HG03045 (cell line): ENCODE measurements at regions not wholly inside any gene's neighbourhood (a gene's known extent, or its start where the extent isn't known, plus 50 kb on each side); places are given as distances from the start of the nearest gene placed in this dataset.

ENCODE experiments used
- ATAC-seq: cut with Tn5 transposase; IDR thresholded peaks from one replicate; pipeline ENCODE4 v1.9.1; 2021; ENCODE audit warnings: mild to moderate bottlenecking, moderate library complexity; ENCODE audit not compliant: unreplicated experiment

GRCh38 chr4:176971576-176972115 lies 178.9 kb upstream of the VEGFC start:
- no peak for ATAC-seq

- no peak for ATAC-seq
Measured at GRCh38 chr4:176979416-176979815, 186.7 kb upstream of the VEGFC start.

- no peak for ATAC-seq
Measured at GRCh38 chr4:176981074-176981473, 188.4 kb upstream of the VEGFC start.

- ATAC-seq = no peak
Measured at GRCh38 chr4:176981551-176981950, 188.8 kb upstream of the VEGFC start.

- no peak for ATAC-seq
Measured at GRCh38 chr4:176988226-176988625, 195.5 kb upstream of the VEGFC start.

GRCh38 chr4:176989186-176989585 lies 196.5 kb upstream of the VEGFC start:
- no peak for ATAC-seq

GRCh38 chr4:176999935-177000543 lies 207.3 kb upstream of the VEGFC start:
- ATAC-seq = no peak

- no peak for ATAC-seq
Measured at GRCh38 chr4:177001271-177002175, 208.8 kb upstream of the VEGFC start.

- ATAC-seq = no peak
Measured at GRCh38 chr4:177005674-177006230, 213.0 kb upstream of the VEGFC start.

GRCh38 chr4:177006331-177006730 lies 213.6 kb upstream of the VEGFC start:
- ATAC-seq = no peak

- no peak for ATAC-seq
Measured at GRCh38 chr4:177008071-177008835, 215.5 kb upstream of the VEGFC start.

GRCh38 chr4:177008836-177009501 lies 216.2 kb upstream of the VEGFC start:
- no peak for ATAC-seq

GRCh38 chr4:177010418-177010817 lies 217.7 kb upstream of the VEGFC start:
- ATAC-seq = no peak

- ATAC-seq = no peak
Measured at GRCh38 chr4:177012918-177013545, 220.3 kb upstream of the VEGFC start.

GRCh38 chr4:177016541-177017141 lies 223.9 kb upstream of the VEGFC start:
- ATAC-seq = no peak

GRCh38 chr4:177023951-177024350 lies 231.2 kb upstream of the VEGFC start:
- ATAC-seq = no peak

GRCh38 chr4:177032341-177032740 lies 239.6 kb upstream of the VEGFC start:
- no peak for ATAC-seq

GRCh38 chr4:177033135-177033534 lies 240.4 kb upstream of the VEGFC start:
- no peak for ATAC-seq

GRCh38 chr4:177033632-177034031 lies 240.9 kb upstream of the VEGFC start:
- ATAC-seq = no peak

- no peak for ATAC-seq
Measured at GRCh38 chr4:177041356-177041755, 248.6 kb upstream of the VEGFC start.
